Activated CD4-positive, alpha-beta memory T cell treated with anti-CD3 and anti-CD28 coated beads for 36 hours (primary cell): ENCODE measurements at regions not wholly inside any gene's neighbourhood (a gene's known extent, or its start where the extent isn't known, plus 50 kb on each side); places are given as distances from the start of the nearest gene placed in this dataset.

Experiments used
- CTCF ChIA-PET: fragments of 350-600 bp; sonication (Branson Sonifier 250); formaldehyde crosslinking; loops from one replicate; lab custom pipeline; 2021; ENCODE audit warnings: antibody characterized with exemption, inconsistent platforms; lab: Charles Lee
- POLR2A ChIA-PET: fragments of 350-600 bp; sonication (Branson Sonifier 250); formaldehyde crosslinking; loops from one replicate; lab custom pipeline; 2021; ENCODE audit warnings: antibody characterized with exemption; lab: Charles Lee
- DNase-seq: peaks from one replicate; pipeline ENCODE4 v3.0.0-alpha.2; 2020
- H3K27ac Mint-ChIP-seq: one replicate; pipeline ENCODE4 v1.8.0; 2021; ENCODE audit warnings: mixed read lengths
- H3K27me3 Mint-ChIP-seq: one replicate; pipeline ENCODE4 v1.8.0; 2021; ENCODE audit warnings: mixed read lengths
- H3K36me3 Mint-ChIP-seq: one replicate; pipeline ENCODE4 v1.8.0; 2021; ENCODE audit warnings: mixed read lengths
- H3K4me1 Mint-ChIP-seq: one replicate; pipeline ENCODE4 v1.8.0; 2021; ENCODE audit warnings: low read depth, mixed read lengths
- H3K4me3 Mint-ChIP-seq: one replicate; pipeline ENCODE4 v1.8.0; 2021; ENCODE audit warnings: mild to moderate bottlenecking, mixed read lengths
- H3K9me3 Mint-ChIP-seq: one replicate; pipeline ENCODE4 v1.8.0; 2021; ENCODE audit warnings: mixed read lengths
- intact Hi-C: fragments of 100-400 bp; cut with micrococcal nuclease; formaldehyde crosslinking; loops from one replicate; pipeline ENCODE4 v1.15.1; 2023

DNA sequence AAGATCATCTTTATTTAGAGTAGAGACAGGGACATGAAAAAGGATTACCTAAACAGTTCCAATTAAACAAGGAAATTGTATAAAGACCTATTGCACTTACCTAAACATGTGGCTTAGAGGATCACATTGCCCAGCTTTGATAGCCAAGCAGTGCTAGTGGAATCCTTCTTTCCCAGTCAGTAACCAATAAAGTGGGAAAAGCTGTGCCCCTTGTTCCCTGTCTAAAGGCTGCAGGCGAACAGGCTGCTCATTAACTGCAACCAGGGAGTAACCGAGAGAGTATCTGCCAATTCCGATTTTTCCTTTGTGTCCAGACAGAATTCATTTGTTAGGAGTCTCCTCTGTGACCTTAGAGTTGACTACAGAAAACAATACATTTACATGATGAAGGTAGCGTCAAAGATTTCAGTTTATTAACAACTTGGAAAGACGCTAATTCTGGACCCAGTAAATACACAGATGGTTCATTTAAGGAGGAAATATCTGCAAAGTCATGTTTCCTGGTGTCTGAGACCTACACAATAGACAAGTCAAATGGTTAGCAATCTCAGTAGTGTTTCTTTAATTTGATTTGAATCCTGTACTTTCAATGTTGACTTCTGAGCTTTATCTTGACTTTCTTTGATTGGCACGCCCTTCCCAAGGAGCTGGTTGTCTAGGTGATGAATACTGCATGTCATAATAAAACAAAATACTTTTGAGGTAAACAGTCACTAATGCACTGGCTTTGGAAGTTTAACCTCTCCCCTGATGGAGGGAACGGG lies 57.3 kb upstream of the MET start:
- Mint-ChIP-seq H3K4me3 (no peak overlapping the region), H3K27me3 (peaks cover 23% of the 10 kb centered on the region), H3K27ac (no peak overlapping the region), H3K36me3 (no peaks in the 10 kb centered on the region), H3K9me3 (no peaks in the 10 kb centered on the region), H3K4me1 (no peaks in the 10 kb centered on the region)
- ChIA-PET POLR2A (no interaction called here), CTCF (interaction anchor here (0.7 kb wide), 1 partner anchor 23 kb away, joined by 4 read pairs; no protein-coding TSS in a partner anchor)
- DNase-seq: no peak
- intact Hi-C loops: no loop called here

DNA sequence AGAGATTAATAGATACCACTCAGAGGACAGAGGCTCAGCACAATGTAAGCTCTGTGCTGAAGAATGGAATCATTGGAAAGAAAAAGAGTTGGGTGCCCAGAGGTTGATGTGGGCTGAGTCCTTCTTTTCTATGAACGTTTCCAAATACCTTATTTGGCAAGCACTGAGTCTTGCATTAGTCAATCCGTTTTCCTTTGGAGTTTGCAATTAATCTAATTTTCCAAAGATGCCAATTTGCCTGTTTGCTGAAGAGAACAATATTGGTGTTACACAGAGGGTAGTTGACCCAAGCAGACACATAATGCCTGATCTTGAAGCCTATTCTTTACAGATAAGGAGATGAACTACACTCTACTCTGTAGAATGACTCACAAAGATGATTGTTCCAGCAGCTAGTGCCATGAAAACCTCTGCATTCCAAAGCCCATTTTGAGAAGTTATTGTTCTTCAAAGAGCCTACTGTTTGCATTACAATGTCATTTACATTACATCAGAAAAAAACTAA lies 55.4 kb upstream of the MET start:
- POLR2A ChIA-PET: no interaction called here
- Mint-ChIP-seq H3K27ac (no peak overlapping the region), H3K27me3 (peaks cover 11% of the 10 kb centered on the region), H3K4me1 (no peaks in the 10 kb centered on the region), H3K4me3 (no peak overlapping the region), H3K36me3 (no peaks in the 10 kb centered on the region), H3K9me3 (peaks cover 6% of the 10 kb centered on the region)
- DNase-seq: no peak
- intact Hi-C loops: no loop called here
- CTCF ChIA-PET: no interaction called here

DNA sequence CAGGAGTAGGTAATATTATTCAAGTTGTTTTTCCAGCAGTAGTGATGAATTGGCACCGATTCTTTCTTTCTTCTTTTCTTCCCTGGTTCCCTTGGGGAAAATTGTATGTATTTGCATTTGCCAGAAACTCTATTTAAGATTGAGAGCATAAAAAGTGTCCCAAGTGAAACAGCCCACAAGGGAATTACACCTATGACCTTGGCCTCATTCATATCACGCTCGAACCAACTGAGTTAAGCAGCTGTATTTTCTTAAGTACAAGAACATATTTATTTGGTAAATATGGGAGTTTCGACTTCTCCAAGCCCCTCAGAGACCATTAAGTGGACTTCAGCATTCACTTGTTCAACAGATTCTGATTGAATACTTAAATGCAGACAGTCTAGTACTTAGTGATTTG lies 54.1 kb upstream of the MET start:
- Mint-ChIP-seq H3K4me1 (no peaks in the 10 kb centered on the region), H3K27me3 (peaks cover 9% of the 10 kb centered on the region), H3K4me3 (no peak overlapping the region), H3K36me3 (no peaks in the 10 kb centered on the region), H3K27ac (no peak overlapping the region), H3K9me3 (peaks cover 6% of the 10 kb centered on the region)
- CTCF ChIA-PET: no interaction called here
- intact Hi-C loops: no loop called here
- POLR2A ChIA-PET: no interaction called here
- no peak for DNase-seq

DNA sequence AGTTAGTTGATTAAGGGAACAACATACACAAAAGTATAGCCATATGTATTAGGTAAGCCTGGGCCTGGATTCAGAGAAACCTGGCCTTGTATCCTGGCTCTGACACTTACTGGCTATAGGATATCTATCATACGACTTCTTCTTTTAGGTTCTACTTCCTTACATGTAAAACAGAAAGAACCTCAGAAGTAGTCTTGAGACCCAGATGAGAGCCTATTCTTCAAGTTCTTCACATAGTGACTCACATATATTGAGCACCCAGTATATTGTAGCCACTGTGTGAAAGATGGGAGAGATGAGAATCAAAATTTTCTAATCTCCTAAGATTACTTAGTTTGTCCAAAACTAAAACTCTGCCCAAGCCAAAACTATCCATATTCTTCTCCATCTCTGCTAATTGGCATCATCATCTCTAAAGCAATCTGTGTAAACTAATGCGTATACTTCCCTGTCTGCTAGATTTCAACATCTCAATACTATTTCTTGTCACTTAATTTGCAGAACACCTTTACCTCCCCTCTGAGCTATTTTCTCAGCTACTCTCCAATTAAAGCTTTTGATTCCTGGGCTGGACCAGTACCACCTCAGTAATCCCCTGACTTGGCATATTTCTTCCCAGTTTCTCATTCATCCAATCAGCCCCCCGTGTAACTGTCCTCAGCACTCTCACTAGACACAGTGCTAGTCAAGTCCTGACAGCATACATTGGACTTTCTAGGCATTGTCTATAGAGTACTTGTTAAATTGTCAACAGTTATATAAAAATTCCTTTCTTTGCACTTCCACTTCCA lies 53.5 kb upstream of the MET start:
- Mint-ChIP-seq H3K9me3 (peaks cover 6% of the 10 kb centered on the region), H3K27ac (no peak overlapping the region), H3K4me3 (no peak overlapping the region), H3K36me3 (no peaks in the 10 kb centered on the region), H3K4me1 (no peaks in the 10 kb centered on the region), H3K27me3 (peaks cover 9% of the 10 kb centered on the region)
- DNase-seq: no peak
- CTCF ChIA-PET: no interaction called here
- intact Hi-C loops: no loop called here
- POLR2A ChIA-PET: no interaction called here

DNA sequence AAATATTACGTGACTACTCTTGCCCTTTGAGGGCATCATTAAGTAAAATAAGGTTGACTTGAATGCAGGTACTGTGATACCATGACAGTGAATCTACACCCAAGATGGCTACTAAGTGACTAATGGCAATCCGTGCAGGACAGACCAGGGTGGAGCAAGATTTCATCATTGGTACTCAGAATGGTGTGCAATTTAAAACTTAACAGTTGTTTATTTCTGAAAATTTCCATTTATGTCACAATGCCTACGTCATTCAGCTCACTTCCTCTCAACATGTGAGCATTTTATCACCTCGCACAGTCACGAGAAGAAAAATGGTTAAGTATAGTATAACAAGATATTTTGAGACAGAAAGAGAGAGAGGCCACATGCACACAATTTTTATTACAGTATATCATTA lies 50.3 kb upstream of the MET start:
- intact Hi-C loops: no loop called here
- no peak for DNase-seq
- POLR2A ChIA-PET: no interaction called here

More for the DNA sequence above, 50.3 kb upstream of the MET start:
- Mint-ChIP-seq H3K27me3 (peaks cover 12% of the 10 kb centered on the region), H3K4me3 (no peak overlapping the region), H3K27ac (no peak overlapping the region), H3K36me3 (no peaks in the 10 kb centered on the region), H3K9me3 (peaks cover 6% of the 10 kb centered on the region), H3K4me1 (no peaks in the 10 kb centered on the region)
- CTCF ChIA-PET: no interaction called here
